H1 (cell line): ENCODE measurements at regions not wholly inside any gene's neighbourhood (a gene's known extent, or its start where the extent isn't known, plus 50 kb on each side); places are given as distances from the start of the nearest gene placed in this dataset.

Source experiments
- BRCA1 ChIP-seq: IDR thresholded peaks from 2 replicates; pipeline ENCODE4 v1.6.1; 2012; ENCODE audit warnings: low read depth, low read length, improper control_type of control experiment
- CHD7 ChIP-seq: fragments of 300-600 bp; sonication (generic); IDR thresholded peaks from 2 replicates; pipeline ENCODE4 v1.7.1; 2012; ENCODE audit warnings: low read length, moderate library complexity, mild to moderate bottlenecking, inconsistent platforms; ENCODE audit not compliant: insufficient replicate concordance
- CTCF ChIP-seq, 3 experiments: IDR thresholded peaks; 1 replicate in 2 of 3; 2 replicates in 1 of 3; pipeline versions ENCODE4 v1.5.1 to v1.6.1; 2011; ENCODE audit warnings: low read length in 3 of 3, mild to moderate bottlenecking in 3 of 3, inconsistent platforms in 2 of 3, low read depth in 1 of 3, moderate library complexity in 1 of 3; ENCODE audit not compliant: insufficient read depth in 1 of 3; ENCODE audit errors: control extremely low read depth in 1 of 3
- JUN ChIP-seq: IDR thresholded peaks from 2 replicates; pipeline ENCODE4 v1.6.1; 2011; ENCODE audit warnings: low read depth, mild to moderate bottlenecking, improper control_type of control experiment, low read length
- TAF1 ChIP-seq: IDR thresholded peaks from 2 replicates; pipeline ENCODE4 v1.6.1; 2011; ENCODE audit warnings: mild to moderate bottlenecking, low read depth, low read length

- TF ChIP-seq CHD7 (no peak), TAF1 (no peak), CTCF (IDR thresholded peaks at IDR 0.05; ENCODE audit: control extremely low read depth in 1 of 3, insufficient read depth in 1 of 3, low read depth in 1 of 3, low read length in 3 of 3) (no peak), BRCA1 (no peak), JUN (no peak)
Observed at GRCh38 chr6:3987576-3987975, 91.4 kb downstream of the FAM217A start (continued).
